T-helper 1 cell treated with Interleukin-12 subunit alpha and Interleukin-12 subunit beta and Interleukin-4 antibody, amounts not matched to agents 30 μg/mL and 1 μg/mL, for 36 hours (primary cell): ENCODE measurements at regions not wholly inside any gene's neighbourhood (a gene's known extent, or its start where the extent isn't known, plus 50 kb on each side); places are given as distances from the start of the nearest gene placed in this dataset.

Source experiments
- H3K27ac Mint-ChIP-seq: one replicate; pipeline ENCODE4 v1.8.0; 2021; ENCODE audit warnings: mild to moderate bottlenecking, mixed read lengths
- H3K27me3 Mint-ChIP-seq: one replicate; pipeline ENCODE4 v1.8.0; 2021; ENCODE audit warnings: low read depth, mixed read lengths
- H3K36me3 Mint-ChIP-seq: one replicate; pipeline ENCODE4 v1.8.0; 2021; ENCODE audit warnings: low read depth, mixed read lengths
- H3K4me1 Mint-ChIP-seq: one replicate; pipeline ENCODE4 v1.8.0; 2021; ENCODE audit warnings: low read depth, mixed read lengths
- H3K4me3 Mint-ChIP-seq: one replicate; pipeline ENCODE4 v1.8.0; 2021; ENCODE audit warnings: mild to moderate bottlenecking, moderate library complexity, mixed read lengths
- H3K9me3 Mint-ChIP-seq: one replicate; pipeline ENCODE4 v1.8.0; 2021; ENCODE audit warnings: mixed read lengths

- no peaks in the 10 kb centered on the region for H3K27me3 Mint-ChIP-seq
- no peak overlapping the region for H3K27ac Mint-ChIP-seq
- H3K4me1 Mint-ChIP-seq, result no peaks in the 10 kb centered on the region
- no peaks in the 10 kb centered on the region for H3K9me3 Mint-ChIP-seq
- H3K36me3 Mint-ChIP-seq, result no peaks in the 10 kb centered on the region
- H3K4me3 Mint-ChIP-seq, result no peak overlapping the region
These were observed 159.4 kb upstream of the BMPER start for GRCh38 chr7:33745934-33746333.

- Mint-ChIP-seq H3K4me1 (no peaks in the 10 kb centered on the region), H3K9me3 (no peaks in the 10 kb centered on the region), H3K27ac (no peak overlapping the region), H3K36me3 (no peaks in the 10 kb centered on the region), H3K27me3 (no peaks in the 10 kb centered on the region), H3K4me3 (no peak overlapping the region)
These were observed 156.5 kb upstream of the BMPER start for GRCh38 chr7:33748793-33749192.

DNA sequence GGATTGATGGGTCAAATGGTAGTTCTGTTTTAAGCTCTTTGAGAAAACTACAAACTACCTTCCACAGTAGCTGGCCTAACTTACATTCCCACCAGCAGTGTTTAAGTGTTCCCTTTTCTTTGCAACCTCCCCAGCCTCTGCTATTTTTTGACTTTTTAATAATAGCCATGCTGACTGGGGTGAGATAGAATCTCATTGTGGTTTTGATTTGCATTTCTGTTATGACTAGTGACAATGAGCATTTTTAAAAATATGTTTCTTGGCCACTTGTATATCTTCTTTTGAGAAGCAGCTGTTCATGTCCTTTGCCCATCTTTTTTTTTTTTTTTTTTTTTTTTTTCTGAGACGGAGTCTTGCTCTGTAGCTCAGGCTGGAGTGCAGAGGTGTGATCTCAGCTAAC is 155.2 kb upstream of the BMPER start:
- H3K9me3 Mint-ChIP-seq, result no peaks in the 10 kb centered on the region
- no peaks in the 10 kb centered on the region for H3K27me3 Mint-ChIP-seq
- no peaks in the 10 kb centered on the region for H3K4me1 Mint-ChIP-seq
- no peak overlapping the region for H3K4me3 Mint-ChIP-seq
- H3K36me3 Mint-ChIP-seq, result no peaks in the 10 kb centered on the region
- no peak overlapping the region for H3K27ac Mint-ChIP-seq

GRCh38 chr7:33751443-33751842 is 153.9 kb upstream of the BMPER start:
- Mint-ChIP-seq H3K4me1 (no peaks in the 10 kb centered on the region), H3K9me3 (no peaks in the 10 kb centered on the region), H3K36me3 (no peaks in the 10 kb centered on the region), H3K27ac (no peak overlapping the region), H3K4me3 (no peak overlapping the region), H3K27me3 (no peaks in the 10 kb centered on the region)

DNA sequence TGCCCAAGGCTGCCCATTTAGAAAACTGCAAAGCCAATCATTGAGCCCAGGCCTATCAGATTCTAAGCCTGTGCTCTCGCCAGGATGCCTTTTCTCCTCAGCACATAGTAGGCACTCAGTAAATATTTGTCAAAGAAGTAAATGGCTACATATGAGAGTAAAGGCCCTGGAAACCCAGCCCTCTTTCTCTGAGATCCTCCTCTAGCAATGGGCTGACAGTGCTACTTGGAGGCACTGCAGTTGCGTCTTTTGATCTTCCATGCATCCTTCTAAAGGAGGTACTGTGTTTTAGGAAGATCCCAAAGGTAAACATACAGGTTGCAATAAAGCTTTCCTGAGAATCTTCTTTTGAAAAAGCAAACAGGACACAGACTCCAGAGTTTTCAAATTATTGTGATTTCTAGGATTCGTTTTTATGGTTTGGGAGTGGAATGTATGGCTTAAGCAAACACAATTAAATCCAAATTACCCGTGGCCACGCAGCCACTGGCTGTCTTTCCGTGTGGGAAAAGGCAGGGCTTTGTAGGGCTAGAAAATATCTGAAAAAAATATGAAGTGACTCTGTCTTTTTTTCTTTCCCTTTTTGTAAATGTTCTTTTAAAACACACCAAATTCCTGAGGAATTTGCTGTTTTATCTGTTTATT is 151.3 kb upstream of the BMPER start:
- Mint-ChIP-seq H3K4me1 (no peaks in the 10 kb centered on the region), H3K4me3 (no peak overlapping the region), H3K27me3 (no peaks in the 10 kb centered on the region), H3K36me3 (no peaks in the 10 kb centered on the region), H3K27ac (no peak overlapping the region), H3K9me3 (no peaks in the 10 kb centered on the region)

DNA sequence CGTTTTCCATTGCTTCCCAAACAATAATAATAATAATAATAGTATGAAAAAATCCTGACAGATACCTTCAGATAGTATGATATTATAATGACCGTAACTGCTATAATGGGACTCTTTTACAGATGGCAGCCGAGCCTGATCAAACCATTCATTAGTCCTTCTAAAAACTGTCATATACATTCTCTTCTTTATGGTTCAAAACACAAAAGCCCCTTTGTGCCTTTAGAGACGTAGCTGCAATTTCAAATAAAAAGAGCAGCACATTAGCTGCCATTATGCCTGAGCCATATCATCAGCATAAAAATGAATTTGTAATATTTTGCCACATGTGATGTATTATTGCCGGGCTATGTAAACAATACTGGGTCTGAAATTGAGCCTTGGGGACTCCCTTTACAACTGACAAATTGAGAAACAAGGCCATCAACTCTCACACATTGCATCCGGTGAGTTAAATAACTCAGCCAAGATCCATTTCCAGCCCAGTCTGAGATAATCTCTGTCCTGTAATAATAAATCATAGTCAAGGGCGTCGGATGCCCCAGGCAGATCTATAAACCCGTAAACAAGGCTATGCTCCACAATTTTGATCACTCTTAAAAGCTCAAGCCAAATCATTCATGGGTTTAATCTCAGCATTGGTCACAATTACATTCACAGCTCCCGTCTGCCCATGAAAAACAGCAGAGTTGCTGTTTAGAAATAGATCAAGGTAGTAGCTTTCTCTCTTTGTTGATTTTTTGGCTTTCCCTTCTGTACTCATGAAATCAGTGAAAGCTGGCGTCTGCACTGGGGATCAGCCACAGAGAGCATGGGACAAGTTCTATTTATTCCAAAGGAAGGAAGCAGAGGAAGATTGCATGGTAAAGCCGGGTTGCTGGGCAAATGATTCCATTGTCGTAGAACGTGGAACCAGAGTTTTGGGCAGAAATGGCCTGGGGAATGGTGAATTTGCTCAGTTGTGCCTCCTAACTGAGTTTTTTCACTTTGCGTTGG is 150.1 kb upstream of the BMPER start:
- Mint-ChIP-seq H3K27me3 (no peaks in the 10 kb centered on the region), H3K4me1 (no peaks in the 10 kb centered on the region), H3K36me3 (no peaks in the 10 kb centered on the region), H3K27ac (no peak overlapping the region), H3K4me3 (no peak overlapping the region), H3K9me3 (no peaks in the 10 kb centered on the region)

DNA sequence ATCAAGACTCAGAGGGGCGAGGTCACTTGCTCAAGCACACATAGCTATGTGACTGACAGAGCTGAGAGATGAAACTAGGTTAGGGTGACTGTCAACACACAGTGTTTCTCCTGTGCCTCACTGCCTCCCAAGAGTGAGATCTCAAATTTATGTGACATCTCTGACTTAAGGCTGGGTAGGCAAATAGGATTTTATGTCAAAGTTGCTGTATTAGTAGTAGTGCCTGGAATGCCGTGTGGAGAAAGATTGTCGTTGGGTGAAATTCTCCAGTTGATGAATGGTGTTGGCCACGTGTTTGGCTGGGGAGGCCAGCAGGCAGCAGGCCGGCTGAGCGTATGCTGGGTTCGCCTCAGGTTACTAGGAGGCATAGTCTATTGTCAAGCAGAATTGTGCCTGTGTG is 148.3 kb upstream of the BMPER start:
- Mint-ChIP-seq H3K27me3 (no peaks in the 10 kb centered on the region), H3K36me3 (no peaks in the 10 kb centered on the region), H3K9me3 (no peaks in the 10 kb centered on the region), H3K4me3 (no peak overlapping the region), H3K27ac (no peak overlapping the region), H3K4me1 (no peaks in the 10 kb centered on the region)

- Mint-ChIP-seq H3K27ac (no peak overlapping the region), H3K36me3 (no peaks in the 10 kb centered on the region), H3K4me3 (no peak overlapping the region), H3K4me1 (no peaks in the 10 kb centered on the region), H3K27me3 (no peaks in the 10 kb centered on the region), H3K9me3 (no peaks in the 10 kb centered on the region)
These were observed 147.7 kb upstream of the BMPER start for GRCh38 chr7:33757563-33758165.

- H3K36me3 Mint-ChIP-seq, result no peaks in the 10 kb centered on the region
- H3K4me3 Mint-ChIP-seq, result no peak overlapping the region
- H3K27ac Mint-ChIP-seq, result no peak overlapping the region
- H3K9me3 Mint-ChIP-seq, result no peaks in the 10 kb centered on the region
- no peaks in the 10 kb centered on the region for H3K27me3 Mint-ChIP-seq
- no peaks in the 10 kb centered on the region for H3K4me1 Mint-ChIP-seq
These were observed 145.2 kb upstream of the BMPER start for GRCh38 chr7:33760146-33760545.

DNA sequence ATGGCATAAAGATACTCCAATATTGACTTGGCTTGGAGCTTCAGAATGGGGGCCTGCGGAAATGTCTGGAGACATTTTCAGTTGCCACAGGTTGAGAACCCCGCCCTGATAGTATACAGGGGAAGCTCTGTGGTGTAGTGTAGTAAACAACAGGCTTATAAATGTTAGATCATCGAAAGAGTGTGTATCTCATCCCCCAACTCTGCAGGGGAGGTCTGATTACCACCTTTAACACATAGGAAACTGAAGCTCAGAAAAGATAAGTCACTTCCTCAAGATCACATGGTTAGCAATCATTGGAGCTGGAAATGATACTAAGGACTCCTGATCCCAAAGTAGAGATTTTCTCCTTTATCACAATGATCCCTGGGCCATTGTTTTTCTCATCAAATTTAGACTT is 144.5 kb upstream of the BMPER start:
- no peaks in the 10 kb centered on the region for H3K9me3 Mint-ChIP-seq
- no peaks in the 10 kb centered on the region for H3K4me1 Mint-ChIP-seq
- no peak overlapping the region for H3K4me3 Mint-ChIP-seq
- no peaks in the 10 kb centered on the region for H3K36me3 Mint-ChIP-seq
- H3K27me3 Mint-ChIP-seq, result no peaks in the 10 kb centered on the region
- no peak overlapping the region for H3K27ac Mint-ChIP-seq

DNA sequence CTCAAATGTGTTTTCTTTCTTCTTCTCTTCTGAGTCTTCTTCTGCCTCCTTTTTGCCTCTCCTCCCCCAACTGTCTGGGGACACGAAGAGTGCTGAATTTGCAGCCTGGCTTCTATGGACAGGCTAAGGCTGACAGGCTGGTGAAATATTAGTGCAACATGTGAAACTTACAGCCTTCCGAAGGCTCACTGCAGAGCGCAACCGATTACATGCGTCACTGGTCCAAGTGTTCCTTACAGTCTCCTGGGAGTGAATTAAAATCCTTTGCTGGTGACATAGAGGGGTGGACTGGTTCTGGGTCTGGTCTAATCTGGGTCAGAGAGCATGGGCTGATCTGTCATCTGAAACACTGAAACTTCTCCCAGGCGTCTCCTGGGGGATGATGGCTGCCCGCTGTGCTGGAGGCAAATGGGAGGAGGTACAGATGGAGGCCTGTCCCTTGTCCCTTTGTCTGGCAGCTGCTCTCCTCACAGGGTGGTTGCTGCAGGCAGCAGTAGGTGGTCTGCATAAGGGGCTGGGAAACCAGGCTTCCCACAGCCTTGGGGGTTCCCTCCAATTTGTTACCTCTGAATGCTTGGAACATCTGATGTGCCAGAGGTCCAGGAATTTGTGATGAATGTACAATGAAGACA is 143.8 kb upstream of the BMPER start:
- no peak overlapping the region for H3K27ac Mint-ChIP-seq
- H3K27me3 Mint-ChIP-seq, result no peaks in the 10 kb centered on the region
- H3K4me3 Mint-ChIP-seq, result no peak overlapping the region
- no peaks in the 10 kb centered on the region for H3K4me1 Mint-ChIP-seq
- no peaks in the 10 kb centered on the region for H3K36me3 Mint-ChIP-seq
- H3K9me3 Mint-ChIP-seq, result no peaks in the 10 kb centered on the region

DNA sequence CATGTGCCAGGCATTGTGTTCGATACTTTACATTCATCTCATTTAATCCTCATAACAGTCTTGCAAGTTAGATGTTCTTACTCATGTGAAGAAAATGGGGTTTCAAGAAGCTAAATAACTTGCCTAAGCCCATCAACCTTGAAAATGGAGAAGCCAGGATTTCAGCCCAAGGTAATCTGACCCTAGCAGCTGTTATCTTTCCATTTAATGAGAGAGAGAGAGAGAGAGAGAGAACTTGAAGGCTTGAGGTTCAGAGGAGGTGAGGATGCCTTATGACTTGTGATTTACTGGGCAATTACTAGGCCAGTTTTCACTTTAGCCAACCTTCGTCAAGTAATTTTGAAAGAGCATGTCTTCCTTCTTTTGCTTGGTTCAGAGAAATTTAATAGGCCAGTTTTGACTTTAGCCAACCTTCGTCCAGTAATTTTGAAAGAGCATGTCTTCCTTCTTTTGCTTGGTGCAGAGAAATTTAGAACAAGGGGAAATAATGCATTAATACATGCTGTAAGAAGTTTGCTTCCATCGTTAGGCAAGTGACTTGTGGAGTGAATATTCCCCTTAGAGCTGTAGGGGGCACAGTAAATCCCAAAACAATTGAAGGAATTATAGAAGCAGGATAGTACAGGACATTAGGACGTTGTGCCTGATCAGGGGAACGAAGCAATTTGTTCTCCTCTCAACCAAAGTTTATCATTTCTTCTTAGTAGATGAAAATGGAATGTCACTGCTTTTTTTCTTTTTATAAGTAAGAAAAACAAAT is 143.0 kb upstream of the BMPER start:
- Mint-ChIP-seq H3K27ac (no peak overlapping the region), H3K27me3 (no peaks in the 10 kb centered on the region), H3K4me1 (no peaks in the 10 kb centered on the region), H3K9me3 (no peaks in the 10 kb centered on the region), H3K4me3 (no peak overlapping the region), H3K36me3 (no peaks in the 10 kb centered on the region)

DNA sequence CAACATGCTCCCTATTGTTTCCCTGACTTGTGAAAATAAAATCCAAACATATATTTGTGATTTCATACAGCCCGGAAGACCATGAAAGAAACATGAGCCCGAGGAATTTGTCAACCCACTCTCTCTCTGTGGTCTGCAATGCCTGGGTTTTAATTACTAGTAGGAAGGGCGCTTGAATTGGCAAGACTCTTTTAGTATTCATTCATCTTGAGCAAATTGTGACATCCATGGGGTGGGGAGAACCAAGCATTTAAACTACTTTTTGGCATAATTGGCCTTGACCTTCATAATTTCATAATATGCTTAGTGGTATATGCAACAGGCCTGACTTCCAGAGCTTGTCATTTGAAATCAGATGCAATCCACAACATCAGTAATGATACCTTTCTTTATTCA is 142.4 kb upstream of the BMPER start:
- Mint-ChIP-seq H3K36me3 (no peaks in the 10 kb centered on the region), H3K4me3 (no peak overlapping the region), H3K27ac (no peak overlapping the region), H3K4me1 (no peaks in the 10 kb centered on the region), H3K9me3 (no peaks in the 10 kb centered on the region), H3K27me3 (no peaks in the 10 kb centered on the region)
